HG03378 (cell line): ENCODE measurements at regions not wholly inside any gene's neighbourhood (a gene's known extent, or its start where the extent isn't known, plus 50 kb on each side); places are given as distances from the start of the nearest gene placed in this dataset.

ENCODE experiments used
- ATAC-seq: cut with Tn5 transposase; IDR thresholded peaks from one replicate; pipeline ENCODE4 v1.9.1; 2021; ENCODE audit warnings: mild to moderate bottlenecking, moderate library complexity; ENCODE audit not compliant: unreplicated experiment

GRCh38 chr13:80040196-80040980 lies 300.5 kb downstream of the SPRY2 start:
- no peak for ATAC-seq

GRCh38 chr13:80039000-80039399 lies 301.9 kb downstream of the SPRY2 start:
- ATAC-seq = peak; percentile 65

DNA sequence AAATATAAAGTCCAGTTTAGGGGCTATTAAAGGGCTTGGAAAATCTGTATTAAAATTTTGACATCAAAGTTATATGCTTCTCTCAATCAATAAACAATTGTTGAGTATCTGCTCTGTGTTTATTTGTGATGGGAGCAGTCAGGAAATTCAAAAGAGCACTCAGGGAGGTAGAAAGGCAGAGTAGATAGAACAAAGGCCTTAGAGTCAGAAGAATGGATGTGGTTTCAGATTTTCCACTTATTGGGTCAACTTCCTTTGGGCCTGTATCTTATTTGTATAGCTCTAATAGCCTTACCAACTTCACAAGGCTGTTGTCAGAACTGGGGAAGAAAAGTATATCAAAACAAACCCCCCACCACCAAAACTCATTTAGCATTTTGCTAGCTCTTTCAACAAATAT lies 302.6 kb downstream of the SPRY2 start:
- ATAC-seq = no peak

DNA sequence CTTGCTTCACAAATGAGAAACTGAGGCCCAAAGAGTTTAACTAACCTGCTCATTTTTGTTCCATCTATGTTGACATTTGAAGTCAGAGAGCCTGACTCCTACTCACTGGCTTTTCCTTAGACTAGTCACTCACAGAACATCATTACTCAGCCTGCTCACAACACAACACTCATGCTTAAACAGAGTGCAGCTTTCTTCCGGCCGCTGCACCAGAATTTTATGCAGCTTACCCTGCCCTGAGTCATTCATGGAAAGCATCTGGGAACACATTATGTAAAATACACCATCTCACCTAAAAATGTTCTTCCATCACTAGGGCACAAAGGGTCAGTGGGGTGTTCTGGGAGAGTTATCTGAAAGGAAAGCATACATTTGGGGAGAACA lies 303.4 kb downstream of the SPRY2 start:
- peak; percentile 77 for ATAC-seq

GRCh38 chr13:80036845-80037504 lies 304.0 kb downstream of the SPRY2 start:
- ATAC-seq = peak; percentile 64

DNA sequence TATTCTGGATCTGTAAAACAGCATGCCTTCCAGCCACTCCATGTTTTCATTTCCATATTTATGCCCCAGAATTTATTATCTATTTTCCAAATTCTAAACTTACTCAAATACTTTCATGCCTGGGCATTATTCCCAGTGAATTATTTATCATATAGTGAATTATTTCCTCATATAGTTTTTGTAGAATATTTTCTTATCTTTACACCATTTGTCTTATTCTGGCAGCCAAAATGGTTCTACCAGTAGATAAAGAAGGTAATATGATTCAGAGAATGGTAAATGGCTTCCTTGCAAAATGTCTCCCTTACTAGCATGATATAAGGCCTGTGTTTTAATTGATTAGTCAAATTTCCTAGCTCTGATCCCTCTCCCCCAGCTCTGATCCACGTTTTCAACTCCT lies 305.8 kb downstream of the SPRY2 start:
- ATAC-seq = no peak

DNA sequence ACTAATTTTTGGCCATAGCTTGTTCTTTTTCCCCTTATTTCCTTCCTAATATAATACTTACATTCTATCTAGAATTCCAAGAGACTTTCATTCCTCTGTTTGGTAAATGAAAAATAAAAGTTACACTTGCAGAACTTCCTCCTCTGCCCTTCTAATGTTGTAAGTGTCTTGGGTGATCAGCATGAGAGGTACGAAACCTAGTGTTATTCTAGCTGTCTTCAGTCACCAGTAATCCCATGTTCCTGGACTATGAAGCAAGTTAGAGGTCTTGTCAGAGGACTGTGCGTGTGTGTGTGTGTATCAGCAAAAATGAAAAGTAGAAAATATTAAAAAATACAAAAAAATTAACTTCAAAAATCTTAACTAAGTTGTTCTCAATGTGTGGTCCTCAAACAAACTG lies 307.0 kb downstream of the SPRY2 start:
- ATAC-seq = no peak

- no peak for ATAC-seq
Observed at GRCh38 chr13:80033286-80033685, 307.6 kb downstream of the SPRY2 start.

DNA sequence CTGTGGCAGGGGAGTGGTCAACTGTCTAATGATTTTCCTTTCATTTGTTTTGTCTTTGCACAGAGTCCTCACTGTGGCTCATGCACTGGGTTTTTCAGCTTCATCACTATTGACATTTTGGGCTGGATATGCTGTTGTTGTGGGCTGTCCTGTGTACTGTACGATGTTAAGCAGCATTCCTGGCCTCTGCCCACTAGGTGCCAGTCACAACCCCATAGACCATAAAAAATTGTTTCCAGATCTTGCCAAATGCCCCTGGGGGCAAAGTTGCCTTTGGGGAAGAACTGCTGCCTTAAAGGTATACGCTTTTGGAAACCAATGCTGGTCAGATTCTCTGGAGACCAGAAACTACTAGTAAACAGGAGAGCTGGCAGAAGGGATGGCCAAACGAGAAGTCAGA lies 310.4 kb downstream of the SPRY2 start:
- no peak for ATAC-seq

- no peak for ATAC-seq
Observed at GRCh38 chr13:80029170-80029569, 311.8 kb downstream of the SPRY2 start.

DNA sequence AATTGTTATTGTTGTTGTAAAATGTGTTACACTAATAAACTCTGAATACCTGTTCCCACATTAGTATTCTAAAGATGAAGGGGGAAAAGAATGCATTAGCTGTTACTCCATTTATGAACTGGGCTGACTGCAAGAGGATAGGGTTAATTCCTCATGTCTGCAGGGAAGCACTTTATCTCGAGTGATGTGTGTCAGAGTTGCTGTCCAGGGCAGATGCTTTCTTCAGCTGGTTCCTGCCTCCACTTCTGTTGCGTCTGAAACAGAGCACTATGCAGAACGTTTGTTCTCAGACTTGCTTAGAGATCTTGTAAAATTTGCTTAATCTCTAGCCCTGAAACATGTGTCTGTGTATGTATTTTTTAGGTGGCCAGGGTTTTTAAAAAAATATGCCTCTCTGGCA lies 318.8 kb downstream of the SPRY2 start:
- ATAC-seq = no peak

GRCh38 chr13:80012251-80012650 lies 328.7 kb downstream of the SPRY2 start:
- peak; percentile 90 for ATAC-seq

DNA sequence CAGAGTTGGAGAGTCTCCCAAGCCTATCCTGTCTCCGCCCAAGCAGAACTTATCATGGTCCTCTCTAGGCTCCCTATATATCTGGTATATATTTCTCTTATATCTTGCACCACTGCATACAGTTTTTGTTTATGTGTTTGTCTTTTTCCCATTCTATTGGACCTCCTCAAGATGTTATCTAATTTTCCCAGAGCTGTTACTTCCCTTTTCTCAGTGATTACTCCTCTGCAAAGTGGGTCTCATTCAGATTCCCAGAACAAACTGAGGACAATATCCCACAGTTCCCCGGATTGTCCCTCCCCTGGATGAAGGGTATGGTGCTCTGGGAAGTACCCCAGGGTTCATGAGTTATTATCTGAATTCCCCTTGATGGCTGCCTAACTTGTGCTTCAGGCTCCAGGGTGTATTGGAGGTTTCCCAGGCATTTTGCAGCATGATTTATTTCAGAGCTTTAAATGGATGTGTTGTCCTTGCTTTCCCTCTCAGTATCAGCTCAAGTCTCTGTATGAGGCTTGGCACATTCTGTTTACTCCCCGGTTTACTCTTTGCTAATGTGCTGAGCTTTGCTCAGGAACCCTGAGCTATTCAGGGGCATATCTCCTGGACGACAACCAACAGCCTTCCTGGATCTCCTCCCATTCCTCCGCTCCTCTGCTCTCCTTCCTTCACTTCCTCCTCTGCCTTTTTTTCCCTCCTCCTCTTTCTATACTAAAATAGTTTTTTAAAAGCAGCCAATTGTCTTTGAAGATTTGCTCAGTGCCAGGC lies 329.3 kb downstream of the SPRY2 start:
- ATAC-seq = no peak

DNA sequence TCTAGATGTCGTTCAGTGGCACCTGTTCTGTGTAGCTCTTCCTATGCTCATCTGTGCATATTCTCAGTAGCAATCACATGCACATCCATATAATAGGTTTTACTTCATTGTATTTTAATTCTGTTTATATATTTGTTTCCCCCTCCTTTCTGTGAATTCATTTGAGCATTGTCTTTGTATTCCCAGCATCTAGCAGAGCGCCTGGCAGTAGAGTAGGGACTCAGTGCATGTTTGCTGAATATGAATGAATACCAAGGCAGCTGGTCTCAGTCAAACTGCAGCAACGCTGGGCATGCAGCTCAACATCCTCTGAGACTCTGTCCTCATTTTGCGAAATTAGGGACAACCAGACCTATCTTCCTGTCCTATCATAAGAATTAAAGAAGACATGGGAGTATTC lies 330.1 kb downstream of the SPRY2 start:
- no peak for ATAC-seq

GRCh38 chr13:80010286-80010831 lies 330.6 kb downstream of the SPRY2 start:
- ATAC-seq = no peak

DNA sequence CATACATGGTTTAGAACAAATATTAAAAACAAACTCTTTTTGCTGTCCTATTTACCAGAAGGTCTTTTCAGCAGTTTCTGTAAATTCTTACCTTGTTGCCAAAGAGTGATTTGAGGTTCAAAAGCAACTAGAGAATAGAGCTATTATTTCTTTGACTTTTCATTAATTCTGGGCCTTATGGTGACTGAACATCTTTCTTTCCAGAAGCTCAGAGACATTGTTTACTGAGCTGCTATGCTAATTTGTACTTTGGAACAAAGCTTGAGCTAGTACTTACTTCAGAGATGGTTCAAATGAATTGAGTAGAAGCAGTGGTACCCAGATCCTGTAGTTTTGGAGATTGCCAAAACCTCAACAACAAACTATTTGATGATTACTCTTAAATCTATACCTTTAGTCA lies 331.2 kb downstream of the SPRY2 start:
- ATAC-seq = no peak

- ATAC-seq = no peak
Observed at GRCh38 chr13:80006940-80007339, 334.0 kb downstream of the SPRY2 start.

DNA sequence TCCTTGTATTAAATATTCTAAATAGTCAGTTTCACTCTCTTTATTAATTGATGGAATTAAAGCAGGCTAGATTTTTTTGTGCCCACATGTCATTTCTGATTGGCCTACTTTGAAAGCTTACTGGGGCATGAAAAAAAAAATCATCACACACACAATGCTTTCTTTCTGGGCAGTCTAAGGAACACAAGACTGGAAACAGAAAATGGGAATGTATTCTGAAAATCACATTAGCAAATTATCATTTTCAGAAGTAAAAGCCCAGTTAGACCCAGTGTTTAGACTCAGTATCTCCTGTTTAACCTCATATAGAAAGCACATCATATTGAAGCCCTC lies 339.4 kb downstream of the SPRY2 start:
- ATAC-seq = no peak

- ATAC-seq = no peak
Observed at GRCh38 chr13:80000684-80001509, 340.0 kb downstream of the SPRY2 start.

DNA sequence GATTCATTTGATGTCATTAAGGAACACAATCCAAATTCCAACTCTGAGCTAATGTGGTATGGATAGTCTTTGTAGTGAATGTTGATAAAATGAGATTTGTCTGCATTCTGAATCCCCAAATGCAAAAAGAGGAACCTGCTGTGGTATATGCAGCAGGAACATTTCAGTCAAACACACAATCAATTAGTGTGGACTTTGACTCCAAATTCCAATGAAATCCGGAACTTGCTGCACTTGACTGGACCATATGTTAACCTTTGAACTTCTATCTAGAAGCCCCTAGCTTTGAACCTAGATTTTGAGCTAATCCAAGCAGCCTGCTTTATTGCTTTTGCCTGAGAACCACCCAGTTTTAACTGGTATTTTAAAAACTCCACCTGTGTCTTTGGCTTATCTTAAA lies 341.3 kb downstream of the SPRY2 start:
- no peak for ATAC-seq

DNA sequence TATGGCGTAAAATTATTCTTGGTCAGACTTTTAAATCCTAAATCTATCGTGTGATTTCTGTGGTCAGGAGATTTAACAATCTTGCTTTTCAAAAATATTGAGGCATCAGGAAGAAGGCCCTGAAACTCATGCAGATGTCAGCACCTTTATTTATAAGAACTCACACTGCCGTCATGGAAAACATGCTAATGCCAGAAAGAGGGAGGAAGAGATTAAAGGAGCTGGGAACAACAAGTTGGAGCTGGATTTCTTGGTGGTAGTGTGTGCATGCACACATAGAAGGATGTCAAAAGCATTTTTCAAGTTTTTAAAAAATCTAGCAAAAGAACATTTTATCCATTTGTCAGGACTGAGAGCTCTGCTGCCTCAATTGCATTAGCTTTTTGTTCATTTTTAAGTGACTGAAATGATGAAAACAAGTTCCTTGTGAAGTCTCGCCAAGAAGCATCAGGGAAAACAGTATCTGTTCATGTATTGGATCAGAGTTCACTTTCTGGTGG lies 342.5 kb downstream of the SPRY2 start:
- no peak for ATAC-seq
